ENCODE measurements at regions not wholly inside any gene's neighbourhood (a gene's known extent, or its start where the extent isn't known, plus 50 kb on each side); places are given as distances from the start of the nearest gene placed in this dataset.

- ATAC-seq (ENCODE audit: insufficient read depth, low FRiP score) = no peak
Measured at GRCh38 chr2:139271879-139272278, 491.7 kb upstream of the NXPH2 start.

GRCh38 chr2:139271149-139271548 lies 491.0 kb upstream of the NXPH2 start:
- no peaks in the 10 kb centered on the region for H3K27me3 ChIP-seq (ENCODE audit: control insufficient read depth in 3 of 3, insufficient read depth in 3 of 3, low read length in 2 of 3)
- no peak for DNase-seq

More at GRCh38 chr2:139271879-139272278, 491.7 kb upstream of the NXPH2 start:
- Histone ChIP-seq H3K27ac (ENCODE audit: low read depth in 1 of 2, low read length in 1 of 2) (no peak overlapping the region), H3K9me3 (ENCODE audit: control insufficient read depth in 4 of 4, insufficient read depth in 3 of 4, low read length in 3 of 4) (no peaks in the 10 kb centered on the region), H3K27me3 (ENCODE audit: control insufficient read depth in 3 of 3, insufficient read depth in 3 of 3, low read length in 2 of 3) (no peaks in the 10 kb centered on the region), H3K4me1 (ENCODE audit: control insufficient read depth in 5 of 5, insufficient read depth in 5 of 5, low read length in 5 of 5) (no peaks in the 10 kb centered on the region), H3K36me3 (ENCODE audit: control insufficient read depth in 4 of 4, insufficient read depth in 4 of 4, low read length in 4 of 4) (no peaks in the 10 kb centered on the region), H3K9ac (ENCODE audit: insufficient read depth in 1 of 2, low read length in 2 of 2) (no peak overlapping the region), H3K4me3 (no peak overlapping the region)
- WGBS, 2 donors = 44 to 58% methylated on average over 1 of the region's 1 CpG
- DNase-seq = no peak
- no peak for TF ChIP-seq CTCF (IDR thresholded peaks at IDR 0.05; ENCODE audit: control extremely low read depth, extremely low read depth)

GRCh38 chr2:139260052-139260430 lies 479.9 kb upstream of the NXPH2 start:
- H3K27me3 ChIP-seq (ENCODE audit: control insufficient read depth in 3 of 3, insufficient read depth in 3 of 3, low read length in 2 of 3) = no peaks in the 10 kb centered on the region
- no peak overlapping the region for H3K9ac ChIP-seq (ENCODE audit: insufficient read depth in 1 of 2, low read length in 2 of 2)
- no peaks in the 10 kb centered on the region for H3K36me3 ChIP-seq (ENCODE audit: control insufficient read depth in 4 of 4, insufficient read depth in 4 of 4, low read length in 4 of 4)
- ATAC-seq (ENCODE audit: insufficient read depth, low FRiP score) = no peak
- no peak overlapping the region for H3K27ac ChIP-seq (ENCODE audit: low read depth in 1 of 2, low read length in 1 of 2)
- TF ChIP-seq CTCF (IDR thresholded peaks at IDR 0.05; ENCODE audit: control extremely low read depth, extremely low read depth) = no peak
- WGBS, 2 donors = 82 to 88% methylated on average over 2 of the region's 2 CpGs
- no peak overlapping the region for H3K4me3 ChIP-seq
- no peaks in the 10 kb centered on the region for H3K4me1 ChIP-seq (ENCODE audit: control insufficient read depth in 5 of 5, insufficient read depth in 5 of 5, low read length in 5 of 5)
- H3K9me3 ChIP-seq (ENCODE audit: control insufficient read depth in 4 of 4, insufficient read depth in 3 of 4, low read length in 3 of 4) = no peaks in the 10 kb centered on the region
- DNase-seq = no peak

More at GRCh38 chr2:139271149-139271548, 491.0 kb upstream of the NXPH2 start:
- WGBS, 2 donors = 92 to 96% methylated on average over 2 of the region's 2 CpGs
- TF ChIP-seq CTCF (IDR thresholded peaks at IDR 0.05; ENCODE audit: control extremely low read depth, extremely low read depth) = no peak
- Histone ChIP-seq H3K4me3 (no peak overlapping the region), H3K27ac (ENCODE audit: low read depth in 1 of 2, low read length in 1 of 2) (no peak overlapping the region), H3K9ac (ENCODE audit: insufficient read depth in 1 of 2, low read length in 2 of 2) (no peak overlapping the region), H3K9me3 (ENCODE audit: control insufficient read depth in 4 of 4, insufficient read depth in 3 of 4, low read length in 3 of 4) (no peaks in the 10 kb centered on the region), H3K36me3 (ENCODE audit: control insufficient read depth in 4 of 4, insufficient read depth in 4 of 4, low read length in 4 of 4) (no peaks in the 10 kb centered on the region), H3K4me1 (ENCODE audit: control insufficient read depth in 5 of 5, insufficient read depth in 5 of 5, low read length in 5 of 5) (no peaks in the 10 kb centered on the region)
- ATAC-seq (ENCODE audit: insufficient read depth, low FRiP score) = no peak

GRCh38 chr2:139259422-139260051 lies 479.3 kb upstream of the NXPH2 start:
- ATAC-seq (ENCODE audit: insufficient read depth, low FRiP score) (no peak), DNase-seq (no peak)
- Histone ChIP-seq H3K9me3 (ENCODE audit: control insufficient read depth in 4 of 4, insufficient read depth in 3 of 4, low read length in 3 of 4) (no peaks in the 10 kb centered on the region), H3K9ac (ENCODE audit: insufficient read depth in 1 of 2, low read length in 2 of 2) (no peak overlapping the region), H3K4me1 (ENCODE audit: control insufficient read depth in 5 of 5, insufficient read depth in 5 of 5, low read length in 5 of 5) (no peaks in the 10 kb centered on the region), H3K27ac (ENCODE audit: low read depth in 1 of 2, low read length in 1 of 2) (no peak overlapping the region), H3K36me3 (ENCODE audit: control insufficient read depth in 4 of 4, insufficient read depth in 4 of 4, low read length in 4 of 4) (no peaks in the 10 kb centered on the region), H3K27me3 (ENCODE audit: control insufficient read depth in 3 of 3, insufficient read depth in 3 of 3, low read length in 2 of 3) (no peaks in the 10 kb centered on the region), H3K4me3 (no peak overlapping the region)
- WGBS, 2 donors = 83 to 89% methylated on average over 5 of the region's 5 CpGs
- no peak for TF ChIP-seq CTCF (IDR thresholded peaks at IDR 0.05; ENCODE audit: control extremely low read depth, extremely low read depth)

Measured in lung (tissue), 11 donors.